T-helper 1 cell (primary cell): ENCODE measurements at regions not wholly inside any gene's neighbourhood (a gene's known extent, or its start where the extent isn't known, plus 50 kb on each side); places are given as distances from the start of the nearest gene placed in this dataset.
"Not testable (repeated sequence)": the region's sequence is repeated elsewhere in the genome, so short reads cannot be mapped to it uniquely, and the experiment has no call there.

ENCODE experiments used
- DNase-seq, 5 donors: peaks; one replicate each; pipeline ENCODE4 v3.0.0-alpha.2; 2012 to 2020

DNA sequence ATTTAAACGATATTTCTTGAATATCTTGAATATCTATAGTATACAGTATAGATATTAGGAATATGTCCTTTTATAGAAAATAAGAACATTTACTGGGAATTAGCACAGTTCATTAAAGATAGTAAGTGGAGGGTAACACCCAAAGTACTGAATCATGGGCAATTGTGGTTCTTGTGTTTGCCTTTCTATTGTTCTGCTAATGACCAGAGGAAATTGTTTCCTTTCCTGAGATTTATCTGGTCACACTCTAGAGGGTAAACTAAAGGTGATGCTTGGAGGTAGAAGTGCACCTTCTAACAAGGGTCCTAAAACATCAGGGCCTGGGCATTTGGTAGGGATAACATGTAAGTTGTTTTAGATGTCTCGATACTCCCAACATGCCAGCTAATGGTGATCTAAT, 241.3 kb upstream of the SFRP2 start:
- DNase-seq: no peak

GRCh38 chr4:154029171-154029570, 240.3 kb upstream of the SFRP2 start:
- DNase-seq: no peak

DNA sequence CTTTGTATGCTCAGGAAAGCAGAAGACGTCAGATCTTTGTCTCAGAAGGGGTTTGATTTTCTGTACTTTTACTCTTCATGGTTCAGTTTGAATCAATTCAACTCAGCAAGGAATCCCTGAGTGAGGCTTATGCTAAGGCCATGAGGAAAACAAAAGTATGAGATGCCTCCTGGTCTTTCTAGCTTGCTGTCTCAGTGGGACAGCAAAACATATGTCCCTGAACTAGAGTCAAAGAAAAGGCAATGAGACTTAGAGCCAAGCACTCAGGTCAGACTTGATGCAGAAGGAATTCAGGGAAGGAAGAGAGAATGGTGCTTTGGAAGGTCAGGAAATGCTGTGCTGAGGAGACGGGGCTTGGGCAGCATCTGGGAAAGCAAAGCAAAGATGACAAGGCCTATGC, 236.2 kb upstream of the SFRP2 start:
- DNase-seq: no peak

- no peak for DNase-seq
Observed at GRCh38 chr4:154024097-154024694, 235.3 kb upstream of the SFRP2 start.

DNA sequence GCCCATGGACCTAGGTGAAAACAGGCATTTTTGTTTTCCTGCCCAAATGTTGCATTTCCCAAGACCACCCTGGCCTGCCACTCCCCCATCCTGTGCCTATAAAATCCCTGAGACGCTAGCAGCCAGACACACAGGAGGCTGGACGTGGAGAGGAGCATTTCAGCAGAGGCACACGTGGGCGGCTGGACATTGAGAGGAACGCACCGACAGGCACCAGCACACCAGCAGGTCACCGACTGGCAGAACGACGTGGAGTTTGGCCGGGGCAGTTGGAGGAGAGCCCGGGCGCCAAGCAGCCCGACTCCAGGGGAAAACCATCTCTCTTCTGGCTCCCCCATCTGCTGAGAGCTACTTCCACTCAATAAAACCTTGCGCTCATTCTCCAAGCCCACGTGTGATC, 234.8 kb upstream of the SFRP2 start:
- DNase-seq: not testable (repeated sequence)

GRCh38 chr4:154019811-154020210, 230.9 kb upstream of the SFRP2 start:
- DNase-seq: no peak

DNA sequence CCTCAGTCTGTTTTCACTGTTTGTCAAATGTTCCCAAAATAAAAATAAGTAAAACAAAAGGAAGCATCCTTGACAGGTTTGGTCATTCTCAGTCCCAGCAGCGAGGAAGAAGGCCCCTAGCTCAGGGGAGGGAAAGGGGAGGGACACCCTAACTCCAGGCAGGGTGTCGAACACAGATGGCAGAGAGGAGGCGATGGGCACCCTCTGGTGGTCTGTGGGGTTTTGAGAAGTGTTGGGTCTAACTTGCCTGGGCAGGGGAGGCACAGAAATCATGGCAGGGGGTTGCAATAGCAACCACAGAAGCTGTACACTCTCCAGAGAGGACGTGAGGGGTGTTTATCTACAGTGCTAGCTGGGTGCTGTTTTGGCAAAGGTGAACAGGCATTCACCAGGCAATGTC, 229.8 kb upstream of the SFRP2 start:
- DNase-seq: no peak

DNA sequence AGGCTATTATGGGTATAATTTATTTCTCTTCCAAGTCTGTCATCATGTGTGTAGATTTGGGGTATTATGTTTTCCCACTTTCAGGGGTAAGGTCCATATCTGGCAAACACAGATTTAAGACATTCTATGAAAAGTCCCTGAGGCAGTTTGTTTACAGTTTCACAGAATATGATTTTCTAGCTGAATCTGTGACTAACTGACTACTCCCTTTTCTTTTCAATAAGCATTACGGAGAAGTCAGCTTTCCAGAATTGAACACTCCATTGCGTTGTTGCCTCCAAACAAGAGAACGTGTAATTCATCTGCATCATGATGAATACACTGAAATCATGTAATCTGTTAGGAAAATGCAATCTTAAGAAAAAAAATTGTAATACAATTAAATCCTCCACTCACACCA, 226.7 kb upstream of the SFRP2 start:
- DNase-seq: no peak

DNA sequence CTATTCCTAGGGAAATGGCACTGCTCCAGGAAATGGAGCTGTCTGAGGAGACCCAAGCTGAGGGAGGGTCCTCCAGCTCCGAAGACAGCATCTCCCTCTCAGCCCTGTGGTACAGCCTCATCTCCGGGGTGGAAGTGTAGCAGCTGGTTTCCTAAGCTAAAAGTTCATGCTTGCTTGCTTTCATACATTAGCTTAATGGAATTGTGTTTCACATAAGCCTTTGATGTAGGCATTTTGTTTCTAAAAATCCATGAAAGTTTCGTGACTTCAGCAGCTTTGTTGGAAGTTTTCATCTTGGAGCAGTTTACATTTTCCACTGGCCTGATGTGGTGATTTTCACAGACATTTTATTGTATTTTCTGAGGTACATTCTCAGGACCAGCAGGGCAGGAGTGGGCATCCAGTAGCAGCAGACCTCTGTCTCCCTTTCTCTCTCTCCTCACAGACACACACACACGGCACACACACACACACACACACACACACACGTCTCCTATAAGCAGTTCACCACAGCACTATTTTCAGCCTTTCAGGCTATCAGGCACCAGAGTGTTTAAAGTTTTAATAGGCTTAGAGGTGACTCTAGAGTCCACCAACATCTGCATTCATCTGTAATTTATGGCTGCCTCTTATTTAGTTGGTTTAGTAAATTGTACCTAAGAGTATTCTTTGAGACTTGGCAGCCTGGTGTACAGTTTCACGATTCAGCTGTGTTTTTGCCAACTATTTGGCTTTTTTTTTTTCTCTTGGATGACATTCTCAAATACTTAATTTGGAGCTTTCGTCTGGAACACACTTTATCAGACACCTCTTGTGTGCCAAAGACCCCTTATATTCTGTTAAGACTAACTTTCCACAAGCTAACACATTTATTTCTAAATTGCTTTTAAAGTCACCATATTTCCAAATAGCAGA, 225.8 kb upstream of the SFRP2 start:
- no peak for DNase-seq

DNA sequence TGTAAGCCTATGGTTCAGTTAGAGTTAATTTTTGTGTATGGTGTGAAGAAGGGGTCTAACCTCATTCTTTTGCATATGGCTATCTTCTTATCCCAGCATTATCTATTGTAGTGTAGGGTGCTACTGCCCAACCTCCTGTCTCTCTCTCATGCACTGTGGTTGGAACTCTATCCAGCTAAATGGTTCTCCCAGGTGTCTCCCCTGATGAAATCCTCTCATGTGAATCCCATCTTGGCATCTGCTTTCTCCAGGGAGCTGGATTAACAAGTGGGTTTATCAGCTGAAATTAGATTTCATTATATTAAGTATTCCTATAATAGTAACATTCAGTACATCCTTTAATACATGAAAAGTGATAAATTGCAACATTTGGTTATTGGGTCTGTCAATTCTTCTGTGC, 224.7 kb upstream of the SFRP2 start:
- DNase-seq: no peak

DNA sequence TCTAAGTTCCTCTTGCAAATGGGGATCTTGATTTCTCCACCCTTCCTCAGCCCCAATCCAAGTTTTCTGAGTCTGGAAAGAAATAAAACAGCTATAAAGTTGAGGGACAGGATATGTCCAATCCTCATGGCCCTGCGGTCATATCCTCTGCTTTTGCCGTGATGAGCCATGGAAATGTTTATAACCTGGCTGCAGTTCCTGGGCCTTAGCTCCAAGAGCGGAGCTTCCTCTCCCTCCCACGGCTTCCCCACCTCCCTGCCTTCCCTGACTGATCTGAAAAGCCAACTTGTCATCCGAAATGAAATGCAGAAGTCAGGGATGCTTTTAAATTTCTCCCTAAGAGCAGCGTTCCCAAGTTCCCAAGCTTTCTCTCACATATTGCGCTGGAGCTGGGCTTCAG, 221.5 kb upstream of the SFRP2 start:
- no peak for DNase-seq

DNA sequence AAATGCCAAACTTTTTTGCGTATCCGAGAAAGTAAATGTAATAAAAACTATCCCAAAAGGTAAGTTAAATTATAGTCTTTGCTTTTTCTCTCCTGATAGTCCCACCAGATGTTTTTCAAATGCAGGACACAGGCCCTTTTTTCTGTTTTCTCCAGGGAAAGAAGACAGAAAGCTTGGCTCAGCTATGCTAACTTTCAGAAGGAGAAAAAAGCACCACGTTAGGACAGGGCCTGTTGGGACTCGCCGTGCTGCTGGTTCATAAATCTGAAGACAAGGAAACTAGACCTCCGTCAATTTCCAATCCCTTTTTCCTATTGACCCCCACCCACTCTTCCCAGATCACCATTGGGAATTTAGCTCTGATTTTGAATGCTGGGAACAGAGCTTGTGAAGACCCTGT, 220.9 kb upstream of the SFRP2 start:
- DNase-seq: no peak

DNA sequence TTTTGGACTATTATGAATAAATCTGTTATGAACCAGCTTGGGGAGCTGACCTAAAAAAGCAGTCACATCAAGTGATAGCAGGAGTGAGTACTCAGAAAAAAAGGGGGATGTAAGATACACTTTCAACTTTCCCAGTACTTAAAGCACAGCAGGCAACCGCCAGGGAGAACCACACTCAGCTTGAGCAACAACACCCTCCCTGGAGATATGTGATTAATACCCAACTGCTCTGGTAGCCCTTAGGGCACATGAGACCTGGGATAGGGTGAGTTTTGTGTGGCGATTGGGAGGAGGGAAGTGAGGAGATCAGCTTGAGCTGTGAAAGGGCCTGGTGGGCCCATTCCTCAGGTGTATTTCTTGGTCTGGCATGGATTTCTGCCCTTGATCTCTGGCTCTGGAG, 220.3 kb upstream of the SFRP2 start:
- no peak for DNase-seq

DNA sequence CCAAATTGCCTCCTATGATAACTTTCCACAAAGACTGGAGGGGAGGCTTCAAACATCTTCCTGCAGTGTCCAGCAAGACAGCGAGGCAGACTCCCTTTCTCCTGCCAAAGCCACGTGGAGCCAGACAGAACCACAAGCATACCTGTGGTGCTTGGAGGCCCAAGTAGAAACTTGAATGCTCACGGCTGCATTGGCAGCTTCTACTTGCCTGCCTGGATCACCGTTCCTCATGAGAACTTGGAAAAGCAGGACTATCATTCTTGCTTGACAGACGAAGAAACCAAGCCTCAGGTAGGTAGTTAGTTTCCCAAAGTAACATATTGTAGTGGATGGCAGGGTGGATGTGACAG, 216.3 kb upstream of the SFRP2 start:
- DNase-seq: no peak

DNA sequence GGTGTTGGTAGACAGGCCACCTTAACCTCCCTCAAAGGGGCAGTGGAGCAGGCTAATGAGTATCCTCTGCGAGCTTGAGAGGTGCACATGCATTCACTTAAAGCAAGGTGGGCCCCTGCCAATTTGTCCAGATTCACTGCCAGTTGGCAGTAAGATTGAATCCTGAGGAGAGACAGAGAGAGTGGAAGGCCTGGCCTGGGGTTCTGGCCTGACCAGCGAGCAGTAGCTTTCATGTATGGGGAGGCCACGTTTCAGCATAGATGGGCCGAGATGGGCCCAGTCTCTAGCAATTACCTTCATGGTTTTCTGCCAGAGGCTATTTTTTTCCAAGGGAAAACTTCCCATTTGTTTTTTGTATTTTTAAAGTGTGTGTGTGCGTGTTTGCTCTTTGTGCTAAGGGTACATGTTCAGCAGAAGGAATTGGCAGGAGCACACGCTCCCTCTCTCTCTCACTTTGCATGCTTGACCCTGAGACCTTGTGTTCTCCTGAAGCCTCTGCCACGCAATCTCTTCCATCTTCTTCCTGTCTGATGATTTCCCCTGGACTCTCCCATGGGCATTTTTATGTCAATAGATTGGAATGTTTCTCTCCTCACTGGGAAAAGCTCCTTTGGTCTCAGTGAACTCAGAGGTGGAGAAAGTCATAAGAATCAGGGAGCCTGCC, 215.8 kb upstream of the SFRP2 start:
- no peak for DNase-seq

- DNase-seq: no peak
Observed at GRCh38 chr4:154004016-154004415, 215.1 kb upstream of the SFRP2 start.

GRCh38 chr4:154003378-154003777, 214.5 kb upstream of the SFRP2 start:
- DNase-seq: no peak

DNA sequence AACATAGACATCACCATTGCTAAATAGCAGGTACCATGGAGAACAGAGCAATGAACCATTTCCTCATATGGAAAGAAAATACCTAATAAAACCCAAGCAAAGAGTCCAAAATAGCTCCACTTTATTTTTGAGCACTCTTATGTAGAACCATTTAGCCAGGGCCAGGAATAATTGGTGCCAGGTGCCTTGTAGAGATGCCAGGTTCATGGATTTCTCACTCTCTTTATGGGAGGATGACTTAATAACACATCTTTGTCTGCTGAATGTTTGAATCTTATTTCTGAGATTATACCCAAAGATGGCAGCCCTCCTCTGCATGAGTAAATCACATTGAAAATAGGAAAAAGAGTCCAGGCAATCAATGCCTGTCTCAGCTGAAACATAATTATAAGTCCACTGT, 212.3 kb upstream of the SFRP2 start:
- no peak for DNase-seq

DNA sequence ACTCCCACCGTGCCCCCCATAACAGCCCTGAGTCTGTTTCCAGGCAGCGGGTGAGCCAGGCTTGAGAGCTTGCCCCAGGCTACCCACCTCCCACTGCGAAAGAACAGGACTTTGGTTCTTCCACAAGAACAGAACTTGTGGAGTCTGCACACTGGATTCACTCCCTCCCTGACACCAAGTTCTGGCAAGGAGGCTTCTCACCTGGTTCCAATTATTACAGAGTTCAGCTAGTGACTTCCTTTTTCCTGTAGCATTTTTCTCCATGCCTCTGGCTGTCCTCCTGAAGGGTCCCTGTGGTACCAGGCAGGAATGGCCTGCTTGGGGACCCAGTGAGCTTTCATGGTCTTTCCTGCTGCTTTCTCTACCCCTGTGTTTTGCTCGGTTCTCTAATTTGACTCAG, 208.6 kb upstream of the SFRP2 start:
- DNase-seq: no peak

- DNase-seq: no peak
Observed at GRCh38 chr4:153989505-153989904, 200.6 kb upstream of the SFRP2 start.

GRCh38 chr4:153988492-153989363, 199.8 kb upstream of the SFRP2 start:
- DNase-seq: no peak

DNA sequence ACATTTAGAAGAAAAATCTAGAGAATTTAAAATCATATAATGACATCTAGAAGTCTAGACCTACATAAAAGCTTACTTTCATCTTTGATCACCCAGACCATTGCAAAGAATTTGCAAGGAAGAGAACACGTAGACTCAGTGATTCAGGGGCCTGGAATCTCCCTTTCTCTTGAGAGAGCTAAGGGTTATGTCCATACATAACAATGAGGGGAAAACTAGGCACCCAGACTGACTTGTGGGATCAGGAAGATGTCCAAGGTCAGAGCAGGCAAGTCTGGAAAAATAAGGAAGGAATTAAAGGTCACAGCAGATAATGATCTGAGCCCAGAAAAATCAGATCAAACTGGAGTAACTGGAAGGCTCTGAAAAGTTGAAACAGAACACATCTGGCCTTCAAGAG, 198.4 kb upstream of the SFRP2 start:
- no peak for DNase-seq

DNA sequence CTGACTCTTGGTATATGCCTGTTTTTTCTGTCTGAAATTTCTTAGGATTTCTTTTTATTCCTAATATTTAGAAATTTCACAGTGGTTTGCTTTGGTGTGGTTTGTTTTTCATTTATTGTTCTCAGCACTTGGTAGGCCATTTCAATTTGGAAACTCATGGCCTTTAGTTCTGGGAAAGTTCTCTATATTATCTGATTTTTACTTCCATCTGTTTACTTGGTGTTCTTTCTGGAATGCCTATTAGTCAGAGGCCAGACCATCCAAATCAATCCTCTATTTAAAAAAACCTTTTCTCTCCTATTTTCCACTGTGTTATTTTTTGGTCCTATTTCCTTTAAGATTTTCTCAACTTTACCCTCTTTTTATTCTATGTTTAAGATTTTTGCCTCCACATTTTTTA, 188.1 kb upstream of the SFRP2 start:
- DNase-seq: no peak
